GM23338 (cell line): ENCODE measurements at regions not wholly inside any gene's neighbourhood (a gene's known extent, or its start where the extent isn't known, plus 50 kb on each side); places are given as distances from the start of the nearest gene placed in this dataset.

ENCODE experiments used
- CREB1 ChIP-seq: fragments of 250-450 bp; sonication (Bioruptor Pico); IDR thresholded peaks from 2 replicates; pipeline ENCODE4 v1.5.0; 2020; ENCODE audit warnings: low read depth, mild to moderate bottlenecking, moderate library complexity
- EZH2 ChIP-seq: fragments of 200-600 bp; sonication (generic); IDR thresholded peaks from one replicate; pipeline ENCODE4 v1.8.0; 2017; ENCODE audit warnings: antibody characterized with exemption, mild to moderate bottlenecking, low read depth; ENCODE audit not compliant: unreplicated experiment
- EZH2phosphoT487 ChIP-seq: fragments of 200-600 bp; sonication (generic); IDR thresholded peaks from one replicate; pipeline ENCODE4 v1.8.1; 2018; ENCODE audit warnings: antibody characterized with exemption; ENCODE audit not compliant: unreplicated experiment
- JUNB ChIP-seq: IDR thresholded peaks from one replicate; pipeline ENCODE4 v1.6.1; 2016; ENCODE audit warnings: antibody characterized with exemption; ENCODE audit not compliant: unreplicated experiment
- NANOG ChIP-seq: IDR thresholded peaks from 2 replicates; pipeline ENCODE4 v1.6.1; 2016; ENCODE audit warnings: antibody characterized with exemption, borderline replicate concordance
- POLR2AphosphoS5 ChIP-seq: IDR thresholded peaks from 2 replicates; pipeline ENCODE4 v1.6.1; 2016; ENCODE audit warnings: antibody characterized with exemption, low read depth
- STAT1 ChIP-seq: IDR thresholded peaks from one replicate; pipeline ENCODE4 v1.6.1; 2016; ENCODE audit warnings: antibody characterized with exemption; ENCODE audit not compliant: unreplicated experiment
- ZNF114 ChIP-seq: fragments of 250-450 bp; sonication (Bioruptor Pico); IDR thresholded peaks from 2 replicates; pipeline ENCODE4 v1.5.0; 2020; ENCODE audit warnings: mild to moderate bottlenecking, moderate library complexity
- ZNF331 ChIP-seq: fragments of 250-450 bp; sonication (Bioruptor Pico); IDR thresholded peaks from 2 replicates; pipeline ENCODE4 v1.5.0; 2020; ENCODE audit warnings: low read depth, mild to moderate bottlenecking, moderate library complexity
- TF ChIP-seq, protein P1 (sequence below): IDR thresholded peaks from one replicate; pipeline ENCODE4 v1.6.1; 2018; ENCODE audit warnings: antibody characterized with exemption; ENCODE audit not compliant: unreplicated experiment
- TF ChIP-seq, protein P2 (sequence below), 2 experiments: fragments of 200-600 bp in 1 of 2; sonication (generic) in 1 of 2; conservative IDR thresholded peaks; 2 replicates each; pipeline versions ENCODE4 v1.5.1 to v1.6.1; 2016 to 2017; ENCODE audit warnings: antibody characterized with exemption in 2 of 2, low read depth in 2 of 2, mild to moderate bottlenecking in 2 of 2, moderate library complexity in 1 of 2
- TF ChIP-seq, protein P3 (sequence below): IDR thresholded peaks from 2 replicates; pipeline ENCODE4 v1.6.1; 2016; ENCODE audit warnings: antibody characterized with exemption
- TF ChIP-seq, protein P4 (sequence below): fragments of 250-450 bp; sonication (Bioruptor Pico); IDR thresholded peaks from 2 replicates; pipeline ENCODE4 v1.5.0; 2020; ENCODE audit warnings: mild to moderate bottlenecking, moderate library complexity

DNA sequence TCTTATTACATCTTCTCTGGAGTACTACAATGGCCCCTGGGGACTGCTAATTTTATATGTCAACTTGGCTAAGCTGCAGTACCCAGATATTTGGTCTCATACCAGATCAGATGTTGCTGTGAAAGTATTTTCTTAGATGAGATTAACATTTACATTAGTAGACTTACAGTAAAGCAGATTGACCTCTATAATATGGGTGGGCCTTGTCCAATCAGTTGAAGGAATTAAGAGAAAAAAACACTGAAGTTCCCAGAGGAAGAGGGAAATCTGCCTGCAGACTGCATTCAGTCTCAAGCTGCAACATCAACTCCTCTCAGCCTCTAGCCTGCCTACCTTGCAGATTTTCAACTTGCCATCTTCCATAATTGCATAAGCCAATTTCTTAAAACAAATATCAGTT lies 430.1 kb downstream of the MED13L start:
- no peak for TF ChIP-seq POLR2AphosphoS5
- TF ChIP-seq, protein P1, sequence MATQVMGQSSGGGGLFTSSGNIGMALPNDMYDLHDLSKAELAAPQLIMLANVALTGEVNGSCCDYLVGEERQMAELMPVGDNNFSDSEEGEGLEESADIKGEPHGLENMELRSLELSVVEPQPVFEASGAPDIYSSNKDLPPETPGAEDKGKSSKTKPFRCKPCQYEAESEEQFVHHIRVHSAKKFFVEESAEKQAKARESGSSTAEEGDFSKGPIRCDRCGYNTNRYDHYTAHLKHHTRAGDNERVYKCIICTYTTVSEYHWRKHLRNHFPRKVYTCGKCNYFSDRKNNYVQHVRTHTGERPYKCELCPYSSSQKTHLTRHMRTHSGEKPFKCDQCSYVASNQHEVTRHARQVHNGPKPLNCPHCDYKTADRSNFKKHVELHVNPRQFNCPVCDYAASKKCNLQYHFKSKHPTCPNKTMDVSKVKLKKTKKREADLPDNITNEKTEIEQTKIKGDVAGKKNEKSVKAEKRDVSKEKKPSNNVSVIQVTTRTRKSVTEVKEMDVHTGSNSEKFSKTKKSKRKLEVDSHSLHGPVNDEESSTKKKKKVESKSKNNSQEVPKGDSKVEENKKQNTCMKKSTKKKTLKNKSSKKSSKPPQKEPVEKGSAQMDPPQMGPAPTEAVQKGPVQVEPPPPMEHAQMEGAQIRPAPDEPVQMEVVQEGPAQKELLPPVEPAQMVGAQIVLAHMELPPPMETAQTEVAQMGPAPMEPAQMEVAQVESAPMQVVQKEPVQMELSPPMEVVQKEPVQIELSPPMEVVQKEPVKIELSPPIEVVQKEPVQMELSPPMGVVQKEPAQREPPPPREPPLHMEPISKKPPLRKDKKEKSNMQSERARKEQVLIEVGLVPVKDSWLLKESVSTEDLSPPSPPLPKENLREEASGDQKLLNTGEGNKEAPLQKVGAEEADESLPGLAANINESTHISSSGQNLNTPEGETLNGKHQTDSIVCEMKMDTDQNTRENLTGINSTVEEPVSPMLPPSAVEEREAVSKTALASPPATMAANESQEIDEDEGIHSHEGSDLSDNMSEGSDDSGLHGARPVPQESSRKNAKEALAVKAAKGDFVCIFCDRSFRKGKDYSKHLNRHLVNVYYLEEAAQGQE = no peak
- TF ChIP-seq, protein P2, sequence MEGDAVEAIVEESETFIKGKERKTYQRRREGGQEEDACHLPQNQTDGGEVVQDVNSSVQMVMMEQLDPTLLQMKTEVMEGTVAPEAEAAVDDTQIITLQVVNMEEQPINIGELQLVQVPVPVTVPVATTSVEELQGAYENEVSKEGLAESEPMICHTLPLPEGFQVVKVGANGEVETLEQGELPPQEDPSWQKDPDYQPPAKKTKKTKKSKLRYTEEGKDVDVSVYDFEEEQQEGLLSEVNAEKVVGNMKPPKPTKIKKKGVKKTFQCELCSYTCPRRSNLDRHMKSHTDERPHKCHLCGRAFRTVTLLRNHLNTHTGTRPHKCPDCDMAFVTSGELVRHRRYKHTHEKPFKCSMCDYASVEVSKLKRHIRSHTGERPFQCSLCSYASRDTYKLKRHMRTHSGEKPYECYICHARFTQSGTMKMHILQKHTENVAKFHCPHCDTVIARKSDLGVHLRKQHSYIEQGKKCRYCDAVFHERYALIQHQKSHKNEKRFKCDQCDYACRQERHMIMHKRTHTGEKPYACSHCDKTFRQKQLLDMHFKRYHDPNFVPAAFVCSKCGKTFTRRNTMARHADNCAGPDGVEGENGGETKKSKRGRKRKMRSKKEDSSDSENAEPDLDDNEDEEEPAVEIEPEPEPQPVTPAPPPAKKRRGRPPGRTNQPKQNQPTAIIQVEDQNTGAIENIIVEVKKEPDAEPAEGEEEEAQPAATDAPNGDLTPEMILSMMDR (conservative IDR thresholded peaks at IDR 0.05; ENCODE audit: low read depth in 2 of 2) = no peak
- no peak for TF ChIP-seq CREB1 (CRISPR knock-in tag)
- TF ChIP-seq, protein P3, sequence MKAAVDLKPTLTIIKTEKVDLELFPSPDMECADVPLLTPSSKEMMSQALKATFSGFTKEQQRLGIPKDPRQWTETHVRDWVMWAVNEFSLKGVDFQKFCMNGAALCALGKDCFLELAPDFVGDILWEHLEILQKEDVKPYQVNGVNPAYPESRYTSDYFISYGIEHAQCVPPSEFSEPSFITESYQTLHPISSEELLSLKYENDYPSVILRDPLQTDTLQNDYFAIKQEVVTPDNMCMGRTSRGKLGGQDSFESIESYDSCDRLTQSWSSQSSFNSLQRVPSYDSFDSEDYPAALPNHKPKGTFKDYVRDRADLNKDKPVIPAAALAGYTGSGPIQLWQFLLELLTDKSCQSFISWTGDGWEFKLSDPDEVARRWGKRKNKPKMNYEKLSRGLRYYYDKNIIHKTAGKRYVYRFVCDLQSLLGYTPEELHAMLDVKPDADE = no peak
- no peak for TF ChIP-seq EZH2phosphoT487
- no peak for TF ChIP-seq EZH2
- TF ChIP-seq JUNB = no peak
- TF ChIP-seq NANOG = no peak
- no peak for TF ChIP-seq ZNF114 (CRISPR knock-in tag)
- TF ChIP-seq ZNF331 (CRISPR knock-in tag) = no peak
- no peak for TF ChIP-seq STAT1
- TF ChIP-seq, protein P4, sequence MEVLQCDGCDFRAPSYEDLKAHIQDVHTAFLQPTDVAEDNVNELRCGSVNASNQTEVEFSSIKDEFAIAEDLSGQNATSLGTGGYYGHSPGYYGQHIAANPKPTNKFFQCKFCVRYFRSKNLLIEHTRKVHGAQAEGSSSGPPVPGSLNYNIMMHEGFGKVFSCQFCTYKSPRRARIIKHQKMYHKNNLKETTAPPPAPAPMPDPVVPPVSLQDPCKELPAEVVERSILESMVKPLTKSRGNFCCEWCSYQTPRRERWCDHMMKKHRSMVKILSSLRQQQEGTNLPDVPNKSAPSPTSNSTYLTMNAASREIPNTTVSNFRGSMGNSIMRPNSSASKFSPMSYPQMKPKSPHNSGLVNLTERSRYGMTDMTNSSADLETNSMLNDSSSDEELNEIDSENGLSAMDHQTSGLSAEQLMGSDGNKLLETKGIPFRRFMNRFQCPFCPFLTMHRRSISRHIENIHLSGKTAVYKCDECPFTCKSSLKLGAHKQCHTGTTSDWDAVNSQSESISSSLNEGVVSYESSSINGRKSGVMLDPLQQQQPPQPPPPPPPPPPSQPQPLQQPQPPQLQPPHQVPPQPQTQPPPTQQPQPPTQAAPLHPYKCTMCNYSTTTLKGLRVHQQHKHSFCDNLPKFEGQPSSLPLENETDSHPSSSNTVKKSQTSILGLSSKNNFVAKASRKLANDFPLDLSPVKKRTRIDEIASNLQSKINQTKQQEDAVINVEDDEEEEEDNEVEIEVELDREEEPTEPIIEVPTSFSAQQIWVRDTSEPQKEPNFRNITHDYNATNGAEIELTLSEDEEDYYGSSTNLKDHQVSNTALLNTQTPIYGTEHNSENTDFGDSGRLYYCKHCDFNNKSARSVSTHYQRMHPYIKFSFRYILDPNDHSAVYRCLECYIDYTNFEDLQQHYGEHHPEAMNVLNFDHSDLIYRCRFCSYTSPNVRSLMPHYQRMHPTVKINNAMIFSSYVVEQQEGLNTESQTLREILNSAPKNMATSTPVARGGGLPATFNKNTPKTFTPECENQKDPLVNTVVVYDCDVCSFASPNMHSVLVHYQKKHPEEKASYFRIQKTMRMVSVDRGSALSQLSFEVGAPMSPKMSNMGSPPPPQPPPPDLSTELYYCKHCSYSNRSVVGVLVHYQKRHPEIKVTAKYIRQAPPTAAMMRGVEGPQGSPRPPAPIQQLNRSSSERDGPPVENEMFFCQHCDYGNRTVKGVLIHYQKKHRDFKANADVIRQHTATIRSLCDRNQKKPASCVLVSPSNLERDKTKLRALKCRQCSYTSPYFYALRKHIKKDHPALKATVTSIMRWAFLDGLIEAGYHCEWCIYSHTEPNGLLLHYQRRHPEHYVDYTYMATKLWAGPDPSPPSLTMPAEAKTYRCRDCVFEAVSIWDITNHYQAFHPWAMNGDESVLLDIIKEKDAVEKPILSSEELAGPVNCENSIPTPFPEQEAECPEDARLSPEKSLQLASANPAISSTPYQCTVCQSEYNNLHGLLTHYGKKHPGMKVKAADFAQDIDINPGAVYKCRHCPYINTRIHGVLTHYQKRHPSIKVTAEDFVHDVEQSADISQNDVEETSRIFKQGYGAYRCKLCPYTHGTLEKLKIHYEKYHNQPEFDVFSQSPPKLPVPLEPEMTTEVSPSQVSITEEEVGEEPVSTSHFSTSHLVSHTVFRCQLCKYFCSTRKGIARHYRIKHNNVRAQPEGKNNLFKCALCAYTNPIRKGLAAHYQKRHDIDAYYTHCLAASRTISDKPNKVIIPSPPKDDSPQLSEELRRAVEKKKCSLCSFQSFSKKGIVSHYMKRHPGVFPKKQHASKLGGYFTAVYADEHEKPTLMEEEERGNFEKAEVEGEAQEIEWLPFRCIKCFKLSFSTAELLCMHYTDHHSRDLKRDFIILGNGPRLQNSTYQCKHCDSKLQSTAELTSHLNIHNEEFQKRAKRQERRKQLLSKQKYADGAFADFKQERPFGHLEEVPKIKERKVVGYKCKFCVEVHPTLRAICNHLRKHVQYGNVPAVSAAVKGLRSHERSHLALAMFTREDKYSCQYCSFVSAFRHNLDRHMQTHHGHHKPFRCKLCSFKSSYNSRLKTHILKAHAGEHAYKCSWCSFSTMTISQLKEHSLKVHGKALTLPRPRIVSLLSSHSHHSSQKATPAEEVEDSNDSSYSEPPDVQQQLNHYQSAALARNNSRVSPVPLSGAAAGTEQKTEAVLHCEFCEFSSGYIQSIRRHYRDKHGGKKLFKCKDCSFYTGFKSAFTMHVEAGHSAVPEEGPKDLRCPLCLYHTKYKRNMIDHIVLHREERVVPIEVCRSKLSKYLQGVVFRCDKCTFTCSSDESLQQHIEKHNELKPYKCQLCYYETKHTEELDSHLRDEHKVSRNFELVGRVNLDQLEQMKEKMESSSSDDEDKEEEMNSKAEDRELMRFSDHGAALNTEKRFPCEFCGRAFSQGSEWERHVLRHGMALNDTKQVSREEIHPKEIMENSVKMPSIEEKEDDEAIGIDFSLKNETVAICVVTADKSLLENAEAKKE = no peak
